ENCODE measurements at regions not wholly inside any gene's neighbourhood (a gene's known extent, or its start where the extent isn't known, plus 50 kb on each side); places are given as distances from the start of the nearest gene placed in this dataset.

DNA sequence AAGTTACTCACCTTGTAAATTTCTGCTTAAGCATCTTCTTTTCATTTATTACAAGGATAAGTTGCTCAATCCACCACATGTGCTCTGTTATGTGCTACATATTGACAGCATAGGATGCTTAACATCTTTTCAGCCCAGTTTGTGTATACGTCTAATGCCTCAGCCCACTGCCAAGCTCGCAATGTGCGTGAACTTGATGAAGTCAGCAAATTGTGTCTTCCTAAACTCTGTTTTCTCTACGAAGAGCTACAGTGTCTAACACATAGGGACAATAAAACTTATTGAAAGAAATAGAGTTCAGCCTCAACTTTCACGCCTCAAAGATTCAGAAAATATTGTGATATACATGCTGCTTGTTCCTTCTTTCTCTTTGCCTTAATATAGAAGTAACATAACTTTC, 500.0 kb downstream of the TFAP2B start:
- TF ChIP-seq CTCF (conservative IDR thresholded peaks at IDR 0.05 in 1 of 2, IDR thresholded peaks at IDR 0.05 in 1 of 2; ENCODE audit: low read depth in 1 of 2, low read length in 2 of 2) (no peak), EZH2 (IDR thresholded peaks at IDR 0.05; ENCODE audit: low read length, missing control alignments) (no peak)
